ENCODE measurements at regions not wholly inside any gene's neighbourhood (a gene's known extent, or its start where the extent isn't known, plus 50 kb on each side); places are given as distances from the start of the nearest gene placed in this dataset.
"Not testable (repeated sequence)": the region's sequence is repeated elsewhere in the genome, so short reads cannot be mapped to it uniquely, and the experiment has no call there.

DNA sequence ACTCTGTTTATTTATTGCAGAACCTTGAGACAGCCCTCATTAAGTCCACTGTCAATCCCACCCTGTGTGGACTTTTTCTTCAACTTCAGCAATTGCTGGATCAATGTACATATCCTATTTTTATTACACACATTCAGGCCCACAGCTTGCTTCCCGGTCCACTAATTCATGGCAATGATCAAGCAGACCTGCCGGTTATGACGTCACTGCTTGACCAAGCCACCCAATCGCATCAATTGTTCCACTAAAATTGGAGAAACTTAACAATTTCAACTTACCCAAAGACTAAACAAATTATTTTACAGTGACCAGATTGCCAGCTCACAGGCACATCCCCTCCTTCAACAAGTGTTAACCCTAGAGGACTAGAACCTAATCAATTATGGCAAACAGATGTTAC is 240.4 kb upstream of the MAGEB18 start:
- Histone ChIP-seq H3K4me2 (ENCODE audit: insufficient read depth, low read length) (no peak overlapping the region), H3K27me3 (ENCODE audit: control insufficient read depth in 2 of 2, insufficient read depth in 2 of 2, low read length in 2 of 2) (no peaks in the 10 kb centered on the region), H3K4me3 (no peak overlapping the region), H3K27ac (ENCODE audit: extremely low read depth, low read depth, low read length) (no peak overlapping the region), H3K9me1 (ENCODE audit: control insufficient read depth, insufficient read depth, low read length) (no peaks in the 10 kb centered on the region), H4K20me1 (replicated peaks; ENCODE audit: control insufficient read depth, insufficient read depth, low read length) (no peaks in the 10 kb centered on the region), H3K79me2 (ENCODE audit: control insufficient read depth, insufficient read depth, low read length) (no peaks in the 10 kb centered on the region), H3K4me1 (replicated peaks in 1 of 2; ENCODE audit: control insufficient read depth in 2 of 2, insufficient read depth in 2 of 2, low read length in 2 of 2) (no peaks in the 10 kb centered on the region), H3K36me3 (ENCODE audit: control insufficient read depth, insufficient read depth, low read length) (no peaks in the 10 kb centered on the region), H2AFZ (ENCODE audit: low read depth, low read length) (no peak overlapping the region), H3K9me3 (replicated peaks; ENCODE audit: control insufficient read depth, insufficient read depth, low read depth, low read length) (no peaks in the 10 kb centered on the region; the same call in 1 of the 2 replicates), H3K9ac (ENCODE audit: insufficient read depth in 1 of 2, low read depth in 2 of 2, low read length in 2 of 2) (no peak overlapping the region)
- in situ Hi-C loops (cut with MboI) (no loop called here), intact Hi-C loops (cut with micrococcal nuclease) (no loop called here)
- no TSS peak for BruUV-seq (replicated peaks)
- WGBS (ENCODE audit: insufficient coverage, low coverage, missing lambda C conversion rate): 2% methylated on average over 4 of the region's 4 CpGs
- TF ChIP-seq, protein P1, sequence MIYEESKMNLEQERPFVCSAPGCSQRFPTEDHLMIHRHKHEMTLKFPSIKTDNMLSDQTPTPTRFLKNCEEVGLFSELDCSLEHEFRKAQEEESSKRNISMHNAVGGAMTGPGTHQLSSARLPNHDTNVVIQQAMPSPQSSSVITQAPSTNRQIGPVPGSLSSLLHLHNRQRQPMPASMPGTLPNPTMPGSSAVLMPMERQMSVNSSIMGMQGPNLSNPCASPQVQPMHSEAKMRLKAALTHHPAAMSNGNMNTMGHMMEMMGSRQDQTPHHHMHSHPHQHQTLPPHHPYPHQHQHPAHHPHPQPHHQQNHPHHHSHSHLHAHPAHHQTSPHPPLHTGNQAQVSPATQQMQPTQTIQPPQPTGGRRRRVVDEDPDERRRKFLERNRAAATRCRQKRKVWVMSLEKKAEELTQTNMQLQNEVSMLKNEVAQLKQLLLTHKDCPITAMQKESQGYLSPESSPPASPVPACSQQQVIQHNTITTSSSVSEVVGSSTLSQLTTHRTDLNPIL (CRISPR knock-in tag; IDR thresholded peaks at IDR 0.05): no peak
- no peak for TF ChIP-seq POLR3G (IDR thresholded peaks at IDR 0.05; ENCODE audit: extremely low read depth, insufficient read length, insufficient replicate concordance)
- TF ChIP-seq, protein P2, sequence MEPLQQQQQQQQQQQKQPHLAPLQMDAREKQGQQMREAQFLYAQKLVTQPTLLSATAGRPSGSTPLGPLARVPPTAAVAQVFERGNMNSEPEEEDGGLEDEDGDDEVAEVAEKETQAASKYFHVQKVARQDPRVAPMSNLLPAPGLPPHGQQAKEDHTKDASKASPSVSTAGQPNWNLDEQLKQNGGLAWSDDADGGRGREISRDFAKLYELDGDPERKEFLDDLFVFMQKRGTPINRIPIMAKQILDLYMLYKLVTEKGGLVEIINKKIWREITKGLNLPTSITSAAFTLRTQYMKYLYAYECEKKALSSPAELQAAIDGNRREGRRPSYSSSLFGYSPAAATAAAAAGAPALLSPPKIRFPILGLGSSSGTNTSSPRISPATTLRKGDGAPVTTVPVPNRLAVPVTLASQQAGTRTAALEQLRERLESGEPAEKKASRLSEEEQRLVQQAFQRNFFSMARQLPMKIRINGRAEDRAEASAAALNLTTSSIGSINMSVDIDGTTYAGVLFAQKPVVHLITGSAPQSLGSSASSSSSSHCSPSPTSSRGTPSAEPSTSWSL (CRISPR knock-in tag; IDR thresholded peaks at IDR 0.05; ENCODE audit: borderline replicate concordance): no peak
- TF ChIP-seq, protein P3, sequence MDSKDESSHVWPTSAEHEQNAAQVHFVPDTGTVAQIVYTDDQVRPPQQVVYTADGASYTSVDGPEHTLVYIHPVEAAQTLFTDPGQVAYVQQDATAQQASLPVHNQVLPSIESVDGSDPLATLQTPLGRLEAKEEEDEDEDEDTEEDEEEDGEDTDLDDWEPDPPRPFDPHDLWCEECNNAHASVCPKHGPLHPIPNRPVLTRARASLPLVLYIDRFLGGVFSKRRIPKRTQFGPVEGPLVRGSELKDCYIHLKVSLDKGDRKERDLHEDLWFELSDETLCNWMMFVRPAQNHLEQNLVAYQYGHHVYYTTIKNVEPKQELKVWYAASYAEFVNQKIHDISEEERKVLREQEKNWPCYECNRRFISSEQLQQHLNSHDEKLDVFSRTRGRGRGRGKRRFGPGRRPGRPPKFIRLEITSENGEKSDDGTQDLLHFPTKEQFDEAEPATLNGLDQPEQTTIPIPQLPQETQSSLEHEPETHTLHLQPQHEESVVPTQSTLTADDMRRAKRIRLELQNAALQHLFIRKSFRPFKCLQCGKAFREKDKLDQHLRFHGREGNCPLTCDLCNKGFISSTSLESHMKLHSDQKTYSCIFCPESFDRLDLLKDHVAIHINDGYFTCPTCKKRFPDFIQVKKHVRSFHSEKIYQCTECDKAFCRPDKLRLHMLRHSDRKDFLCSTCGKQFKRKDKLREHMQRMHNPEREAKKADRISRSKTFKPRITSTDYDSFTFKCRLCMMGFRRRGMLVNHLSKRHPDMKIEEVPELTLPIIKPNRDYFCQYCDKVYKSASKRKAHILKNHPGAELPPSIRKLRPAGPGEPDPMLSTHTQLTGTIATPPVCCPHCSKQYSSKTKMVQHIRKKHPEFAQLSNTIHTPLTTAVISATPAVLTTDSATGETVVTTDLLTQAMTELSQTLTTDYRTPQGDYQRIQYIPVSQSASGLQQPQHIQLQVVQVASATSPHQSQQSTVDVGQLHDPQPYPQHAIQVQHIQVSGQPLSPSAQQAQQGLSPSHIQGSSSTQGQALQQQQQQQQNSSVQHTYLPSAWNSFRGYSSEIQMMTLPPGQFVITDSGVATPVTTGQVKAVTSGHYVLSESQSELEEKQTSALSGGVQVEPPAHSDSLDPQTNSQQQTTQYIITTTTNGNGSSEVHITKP (IDR thresholded peaks at IDR 0.05; ENCODE audit: partially characterized antibody): no peak
- ChIA-PET CTCF (ENCODE audit: low intra/inter-chr PET ratio) (no interaction called here), POLR2A (no interaction called here)
- no peak for ATAC-seq
- FAIRE-seq: no peak
- DNase-seq (ENCODE audit: extremely low read depth in 1 of 4, low spot score in 3 of 4): no peak

DNA sequence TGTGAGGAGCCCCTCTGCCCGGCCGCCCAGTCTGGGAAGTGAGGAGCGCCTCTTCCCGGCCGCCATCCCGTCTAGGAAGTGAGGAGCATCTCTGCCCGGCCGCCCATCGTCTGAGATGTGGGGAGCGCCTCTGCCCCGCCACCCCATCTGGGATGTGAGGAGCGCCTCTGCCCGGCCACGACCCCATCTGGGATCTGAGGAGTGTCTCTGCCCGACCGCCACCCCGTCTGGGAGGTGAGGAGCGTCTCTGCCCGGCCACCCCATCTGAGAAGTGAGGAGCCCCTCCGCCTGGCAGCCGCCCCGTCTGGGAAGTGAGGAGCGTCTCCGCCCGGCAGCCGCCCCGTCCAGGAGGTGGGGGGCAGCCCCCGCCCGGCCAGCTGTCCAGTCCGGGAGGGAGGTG is 232.4 kb upstream of the MAGEB18 start:
- H3K4me3 ChIP-seq; H3K27me3 ChIP-seq (ENCODE audit: control insufficient read depth in 2 of 2, insufficient read depth in 2 of 2, low read length in 2 of 2); H3K79me2 ChIP-seq (ENCODE audit: control insufficient read depth, insufficient read depth, low read length); H2AFZ ChIP-seq (ENCODE audit: low read depth, low read length); H3K27ac ChIP-seq (ENCODE audit: extremely low read depth, low read depth, low read length); DNase-seq (ENCODE audit: extremely low read depth in 1 of 4, low spot score in 3 of 4); in situ Hi-C loops (cut with MboI); H3K9me1 ChIP-seq (ENCODE audit: control insufficient read depth, insufficient read depth, low read length); H3K9ac ChIP-seq (ENCODE audit: insufficient read depth in 1 of 2, low read depth in 2 of 2, low read length in 2 of 2); H3K36me3 ChIP-seq (ENCODE audit: control insufficient read depth, insufficient read depth, low read length); H3K4me2 ChIP-seq (ENCODE audit: insufficient read depth, low read length); CTCF ChIA-PET (ENCODE audit: low intra/inter-chr PET ratio); ATAC-seq; H3K9me3 ChIP-seq (replicated peaks; ENCODE audit: control insufficient read depth, insufficient read depth, low read depth, low read length); BruUV-seq (replicated peaks); FAIRE-seq; POLR2A ChIA-PET; H3K4me1 ChIP-seq (replicated peaks in 1 of 2; ENCODE audit: control insufficient read depth in 2 of 2, insufficient read depth in 2 of 2, low read length in 2 of 2); intact Hi-C loops (cut with micrococcal nuclease); H4K20me1 ChIP-seq (replicated peaks; ENCODE audit: control insufficient read depth, insufficient read depth, low read length): not testable (repeated sequence)
- WGBS (ENCODE audit: insufficient coverage, low coverage, missing lambda C conversion rate): no CpG with 5 or more reads among the region's 30 CpGs

Measured in K562 (cell line).